Uterus (tissue), 3 donors: ENCODE measurements at regions not wholly inside any gene's neighbourhood (a gene's known extent, or its start where the extent isn't known, plus 50 kb on each side); places are given as distances from the start of the nearest gene placed in this dataset.

Experiments used
- DNase-seq, 2 donors: peaks; one replicate each; pipeline ENCODE4 v3.0.0-alpha.2; 2019 to 2020
- H3K27ac ChIP-seq, 2 donors: fragments of 200-600 bp; sonication (generic); 1 replicate in 1 of 2; 2 replicates in 1 of 2; pipeline ENCODE4 v1.5.1; 2016 to 2018
- H3K27me3 ChIP-seq, 2 donors: fragments of 200-600 bp; sonication (generic); one replicate each; pipeline ENCODE4 v1.5.1; 2018 to 2019; ENCODE audit warnings: control low read depth in 1 of 2
- H3K36me3 ChIP-seq, 2 donors: fragments of 200-600 bp; sonication (generic); one replicate each; pipeline ENCODE4 v1.5.1; 2019; ENCODE audit warnings: control low read depth in 1 of 2
- H3K4me1 ChIP-seq, 2 donors: fragments of 200-600 bp; sonication (generic); one replicate each; pipeline ENCODE4 v1.5.1; 2018 to 2019; ENCODE audit warnings: control low read depth in 1 of 2
- H3K4me3 ChIP-seq, 2 donors: fragments of 200-600 bp; sonication (generic); 1 replicate in 1 of 2; 2 replicates in 1 of 2; pipeline ENCODE4 v1.5.1; 2018 to 2019; ENCODE audit warnings: mild to moderate bottlenecking in 1 of 2
- H3K9me3 ChIP-seq, 2 donors: fragments of 200-600 bp; sonication (generic); one replicate each; pipeline ENCODE4 v1.5.1; 2019; ENCODE audit warnings: control low read depth in 1 of 2
- POLR2A ChIP-seq, 2 donors: fragments of 450-650 bp; IDR thresholded peaks; one replicate each; pipeline ENCODE4 v1.6.1; 2016; ENCODE audit warnings: antibody characterized with exemption in 2 of 2, mild to moderate bottlenecking in 1 of 2, moderate library complexity in 1 of 2
- intact Hi-C: fragments of 100-400 bp; cut with DNase I; formaldehyde crosslinking; loops from one replicate; pipeline ENCODE4 v1.15.1; 2023; ENCODE audit warnings: low total_unique reads
- TF ChIP-seq, protein P1 (sequence below), 4 experiments: fragments of 200-600 bp in 2 of 4; fragments of 450-650 bp in 2 of 4; sonication (generic) in 2 of 4; IDR thresholded peaks; one replicate each; pipeline ENCODE4 v1.5.1; 2016 to 2019; ENCODE audit warnings: antibody characterized with exemption in 4 of 4, mild to moderate bottlenecking in 2 of 4, moderate library complexity in 1 of 4
- donor health status: DM: yes; HTN: yes; CAD: no.

DNA sequence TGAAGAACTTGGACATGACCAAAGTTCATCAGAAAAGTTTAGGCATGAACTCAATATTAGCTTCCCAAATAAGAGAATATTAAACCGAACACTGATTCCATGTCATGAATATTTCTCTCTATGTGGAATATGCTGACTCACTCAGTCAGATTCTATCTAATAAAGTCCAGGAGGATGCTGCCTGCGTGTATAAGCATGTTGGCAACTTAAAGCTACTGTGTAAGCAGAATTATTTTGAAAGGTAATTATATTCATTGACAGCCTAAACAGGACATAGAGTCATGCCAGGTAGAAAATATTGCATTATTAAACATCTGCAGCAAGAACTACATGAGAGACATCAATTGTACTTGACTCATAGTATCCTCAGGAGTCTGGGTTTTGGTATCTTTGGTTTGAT lies 367.9 kb upstream of the SPOCK3 start:
- H3K9me3 ChIP-seq = no peaks in the 10 kb centered on the region
- no peak overlapping the region for H3K27ac ChIP-seq
- H3K4me3 ChIP-seq = no peak overlapping the region
- H3K36me3 ChIP-seq = no peaks in the 10 kb centered on the region
- TF ChIP-seq, protein P1, sequence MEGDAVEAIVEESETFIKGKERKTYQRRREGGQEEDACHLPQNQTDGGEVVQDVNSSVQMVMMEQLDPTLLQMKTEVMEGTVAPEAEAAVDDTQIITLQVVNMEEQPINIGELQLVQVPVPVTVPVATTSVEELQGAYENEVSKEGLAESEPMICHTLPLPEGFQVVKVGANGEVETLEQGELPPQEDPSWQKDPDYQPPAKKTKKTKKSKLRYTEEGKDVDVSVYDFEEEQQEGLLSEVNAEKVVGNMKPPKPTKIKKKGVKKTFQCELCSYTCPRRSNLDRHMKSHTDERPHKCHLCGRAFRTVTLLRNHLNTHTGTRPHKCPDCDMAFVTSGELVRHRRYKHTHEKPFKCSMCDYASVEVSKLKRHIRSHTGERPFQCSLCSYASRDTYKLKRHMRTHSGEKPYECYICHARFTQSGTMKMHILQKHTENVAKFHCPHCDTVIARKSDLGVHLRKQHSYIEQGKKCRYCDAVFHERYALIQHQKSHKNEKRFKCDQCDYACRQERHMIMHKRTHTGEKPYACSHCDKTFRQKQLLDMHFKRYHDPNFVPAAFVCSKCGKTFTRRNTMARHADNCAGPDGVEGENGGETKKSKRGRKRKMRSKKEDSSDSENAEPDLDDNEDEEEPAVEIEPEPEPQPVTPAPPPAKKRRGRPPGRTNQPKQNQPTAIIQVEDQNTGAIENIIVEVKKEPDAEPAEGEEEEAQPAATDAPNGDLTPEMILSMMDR (IDR thresholded peaks at IDR 0.05) = no peak
- no peak for TF ChIP-seq POLR2A (IDR thresholded peaks at IDR 0.05)
- H3K27me3 ChIP-seq = no peaks in the 10 kb centered on the region
- intact Hi-C loops = no loop called here
- DNase-seq = no peak
- H3K4me1 ChIP-seq = no peaks in the 10 kb centered on the region

DNA sequence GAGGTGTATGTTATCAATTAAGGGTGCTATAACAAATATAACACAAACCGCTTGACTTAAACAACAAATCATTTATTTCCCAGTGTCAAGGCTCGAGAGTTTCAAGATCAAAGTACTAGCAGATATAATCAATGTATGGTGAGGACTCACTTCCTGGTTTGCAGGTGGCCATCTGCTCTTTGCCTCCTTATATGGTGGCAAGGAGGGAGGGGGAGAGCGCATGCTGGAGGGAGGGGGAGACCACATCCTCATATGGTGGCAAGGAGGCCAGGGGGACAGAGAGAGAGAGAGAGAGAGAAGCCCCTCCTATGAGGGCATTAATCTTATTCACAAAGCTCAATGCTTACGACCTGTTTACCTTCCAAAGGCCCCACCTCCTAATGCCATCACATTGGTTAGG lies 372.3 kb upstream of the SPOCK3 start:
- no peak overlapping the region for H3K4me3 ChIP-seq
- H3K4me1 ChIP-seq = no peaks in the 10 kb centered on the region
- no peak for DNase-seq
- no peak overlapping the region for H3K27ac ChIP-seq
- no peaks in the 10 kb centered on the region for H3K9me3 ChIP-seq
- TF ChIP-seq, protein P1 (IDR thresholded peaks at IDR 0.05) = no peak
- TF ChIP-seq POLR2A (IDR thresholded peaks at IDR 0.05) = no peak
- intact Hi-C loops = no loop called here
- no peaks in the 10 kb centered on the region for H3K27me3 ChIP-seq
- H3K36me3 ChIP-seq = no peaks in the 10 kb centered on the region

DNA sequence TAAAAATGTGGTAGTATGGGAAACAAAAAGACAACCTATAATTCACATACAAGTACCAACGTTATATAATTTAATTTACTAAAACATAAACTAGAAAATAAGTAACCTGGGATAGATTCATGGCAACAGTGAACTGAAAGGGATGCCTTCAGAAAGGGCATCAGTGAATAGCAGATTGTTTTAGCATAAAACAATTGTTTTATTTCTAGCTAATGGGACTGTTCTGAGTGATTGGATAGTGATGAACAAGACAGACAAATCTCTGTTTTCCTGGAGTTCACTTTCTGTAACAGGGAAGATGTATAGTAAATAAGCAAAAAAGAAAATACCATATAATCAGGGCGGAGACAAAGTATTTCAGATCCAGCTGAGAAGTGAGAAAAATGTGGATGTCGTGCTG lies 379.1 kb upstream of the SPOCK3 start:
- no peak overlapping the region for H3K27ac ChIP-seq
- H3K36me3 ChIP-seq = no peaks in the 10 kb centered on the region
- H3K9me3 ChIP-seq = no peaks in the 10 kb centered on the region
- no peak for DNase-seq
- no peaks in the 10 kb centered on the region for H3K27me3 ChIP-seq
- TF ChIP-seq POLR2A (IDR thresholded peaks at IDR 0.05) = no peak
- TF ChIP-seq, protein P1 (IDR thresholded peaks at IDR 0.05) = no peak
- no peak overlapping the region for H3K4me3 ChIP-seq
- H3K4me1 ChIP-seq = no peaks in the 10 kb centered on the region
- intact Hi-C loops = no loop called here

DNA sequence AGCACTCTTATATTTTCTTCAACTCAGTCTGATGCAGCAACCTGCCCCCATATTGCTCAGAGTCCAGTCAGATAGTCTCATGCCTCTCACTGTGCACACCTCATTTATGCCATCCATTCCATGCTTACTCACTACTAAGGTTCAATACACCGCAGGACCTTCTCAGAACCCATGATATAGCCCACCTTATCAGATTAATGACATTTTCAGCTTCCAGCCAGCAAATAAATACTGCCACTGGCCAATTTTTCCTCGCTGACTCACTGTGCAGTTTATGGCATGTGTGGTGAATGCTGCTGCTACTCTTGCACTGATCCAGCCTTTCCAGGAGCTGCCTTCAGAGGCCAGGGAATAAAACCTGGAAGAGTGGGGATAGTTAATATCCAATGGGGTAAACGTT lies 380.6 kb upstream of the SPOCK3 start:
- no peak for TF ChIP-seq POLR2A (IDR thresholded peaks at IDR 0.05)
- TF ChIP-seq, protein P1 (IDR thresholded peaks at IDR 0.05) = no peak
- H3K27ac ChIP-seq = no peak overlapping the region
- no peak overlapping the region for H3K4me3 ChIP-seq
- DNase-seq = no peak
- intact Hi-C loops = no loop called here
- H3K4me1 ChIP-seq = no peaks in the 10 kb centered on the region
- no peaks in the 10 kb centered on the region for H3K27me3 ChIP-seq
- H3K36me3 ChIP-seq = no peaks in the 10 kb centered on the region
- no peaks in the 10 kb centered on the region for H3K9me3 ChIP-seq

DNA sequence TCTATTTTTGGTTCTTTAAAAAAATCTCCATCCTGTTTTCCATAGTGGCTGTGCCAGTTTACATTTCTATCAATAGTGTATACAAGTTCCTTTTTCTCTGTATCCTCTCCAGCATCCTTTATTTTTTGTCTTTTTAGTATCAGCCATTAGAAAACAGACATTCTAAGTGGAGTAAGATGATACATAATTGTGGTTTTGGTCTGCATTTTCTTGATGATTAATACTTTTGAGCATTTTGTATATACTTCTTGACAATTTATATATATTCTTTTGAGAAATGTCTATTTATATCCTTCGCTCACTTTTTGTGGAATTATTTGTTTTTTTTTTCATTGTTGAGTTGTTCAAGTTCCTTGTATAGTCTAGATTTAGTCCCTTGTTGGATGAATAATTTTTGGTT lies 382.2 kb upstream of the SPOCK3 start:
- TF ChIP-seq POLR2A (IDR thresholded peaks at IDR 0.05) = no peak
- TF ChIP-seq, protein P1 (IDR thresholded peaks at IDR 0.05) = no peak
- H3K27me3 ChIP-seq = no peaks in the 10 kb centered on the region
- H3K4me3 ChIP-seq = no peak overlapping the region
- H3K9me3 ChIP-seq = no peaks in the 10 kb centered on the region
- no peaks in the 10 kb centered on the region for H3K36me3 ChIP-seq
- DNase-seq = no peak
- no peak overlapping the region for H3K27ac ChIP-seq
- H3K4me1 ChIP-seq = no peaks in the 10 kb centered on the region
- intact Hi-C loops = no loop called here
